Esophagus squamous epithelium (tissue), 4 donors: ENCODE measurements at regions not wholly inside any gene's neighbourhood (a gene's known extent, or its start where the extent isn't known, plus 50 kb on each side); places are given as distances from the start of the nearest gene placed in this dataset.

Experiments
- CTCF ChIP-seq, 6 experiments: fragments of 450-650 bp in 4 of 6; fragments of 200-600 bp in 2 of 6; sonication (generic) in 2 of 6; IDR thresholded peaks; one replicate each; pipeline ENCODE4 v1.5.1; 2016 to 2019; ENCODE audit warnings: antibody characterized with exemption in 6 of 6, mild to moderate bottlenecking in 4 of 6, moderate library complexity in 4 of 6
- POLR2A ChIP-seq, 4 donors: fragments of 450-650 bp; IDR thresholded peaks; one replicate each; pipeline ENCODE4 v1.6.1; 2017; ENCODE audit warnings: antibody characterized with exemption in 4 of 4, mild to moderate bottlenecking in 4 of 4, moderate library complexity in 3 of 4

- TF ChIP-seq CTCF (IDR thresholded peaks at IDR 0.05) (no peak), POLR2A (IDR thresholded peaks at IDR 0.05) (no peak)
Measured at GRCh38 chr4:24298911-24299310, 285.4 kb downstream of the DHX15 start.
